ENCODE measurements at regions not wholly inside any gene's neighbourhood (a gene's known extent, or its start where the extent isn't known, plus 50 kb on each side); places are given as distances from the start of the nearest gene placed in this dataset.

DNA sequence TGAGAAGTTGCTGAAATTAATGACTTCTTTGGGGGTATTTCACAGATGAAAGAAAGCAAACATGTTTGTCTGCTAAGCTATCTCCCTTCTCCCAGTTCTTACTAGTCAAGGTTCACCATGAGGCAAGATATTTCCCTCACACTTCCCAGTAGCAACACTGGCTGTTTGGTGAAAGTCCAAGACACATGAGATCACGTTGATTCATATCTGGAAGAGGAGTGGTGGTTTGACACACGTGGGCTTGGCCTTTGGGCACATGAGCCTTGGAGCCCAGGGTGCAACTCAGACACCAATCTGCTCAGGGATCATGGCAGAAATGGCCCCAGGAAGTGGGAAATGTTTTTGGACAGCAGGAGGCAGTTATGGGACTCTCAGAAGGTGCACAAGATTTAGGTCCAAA is 66.1 kb upstream of the APCDD1 start:
- no peaks in the 10 kb centered on the region for H3K9me2 ChIP-seq (replicated peaks; ENCODE audit: insufficient read depth, low read length)
- TF ChIP-seq EZH2phosphoT487 (IDR thresholded peaks at IDR 0.05; ENCODE audit: low read length) (no peak), CTCF (IDR thresholded peaks at IDR 0.05; ENCODE audit: low read length) (no peak), EZH2 (optimal IDR thresholded peaks at IDR 0.05; ENCODE audit: low read depth, low read length) (no peak)

DNA sequence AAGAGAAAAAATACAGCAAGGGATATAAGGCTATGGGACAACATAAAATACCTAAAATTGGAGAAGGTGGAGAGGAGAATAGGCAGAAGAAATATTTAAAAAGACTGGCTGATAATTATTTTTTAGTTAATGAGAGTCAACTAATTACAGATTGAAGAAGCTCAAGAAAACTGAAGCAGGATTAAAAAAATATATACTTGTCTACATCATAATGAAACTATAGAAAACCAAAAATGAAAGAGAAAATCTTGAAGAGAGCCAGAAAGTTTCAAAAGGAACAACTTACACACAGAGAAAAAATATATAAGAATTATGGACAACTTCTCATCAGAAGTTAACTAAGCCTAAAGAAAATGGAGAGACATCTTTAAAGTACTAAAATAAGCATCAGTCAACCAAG is 62.9 kb upstream of the APCDD1 start:
- Histone ChIP-seq H3K9ac (ENCODE audit: low read length) (no peak overlapping the region), H2AFZ (ENCODE audit: low read length) (no peak overlapping the region), H3K4me1 (ENCODE audit: low read length) (0 out of 2 replicates have a peak, but pooled peaks cover 3% of the 10 kb centered on the region), H3K4me2 (ENCODE audit: low read depth, low read length) (peak overlapping the region; percentile 64), H3K9me3 (replicated peaks; ENCODE audit: insufficient read depth, low read length) (no peaks in the 10 kb centered on the region), H3K27me3 (replicated peaks; ENCODE audit: insufficient read depth, low read length) (no peaks in the 10 kb centered on the region), H3F3A (ENCODE audit: insufficient read depth, low read length) (peaks cover 15% of the 10 kb centered on the region), H3K4me3 (ENCODE audit: low read length) (no peak overlapping the region), H3K27ac (ENCODE audit: low read length) (peak overlapping the region; percentile 68), H4K20me1 (ENCODE audit: insufficient read depth, low read length) (no peaks in the 10 kb centered on the region), H3K9me2 (replicated peaks; ENCODE audit: insufficient read depth, low read length) (no peaks in the 10 kb centered on the region), H3K36me3 (replicated peaks; ENCODE audit: insufficient read depth, low read length) (no peaks in the 10 kb centered on the region), H3K79me2 (ENCODE audit: low read length) (no peaks in the 10 kb centered on the region)
- peak; percentile 53 for DNase-seq
- TF ChIP-seq EZH2 (optimal IDR thresholded peaks at IDR 0.05; ENCODE audit: low read depth, low read length) (no peak), EZH2phosphoT487 (IDR thresholded peaks at IDR 0.05; ENCODE audit: low read length) (no peak), CTCF (IDR thresholded peaks at IDR 0.05; ENCODE audit: low read length) (no peak)

More for the DNA sequence above, 66.1 kb upstream of the APCDD1 start:
- 0 out of 2 replicates have a peak, but pooled peaks cover 3% of the 10 kb centered on the region for H3K4me1 ChIP-seq (ENCODE audit: low read length)
- no peak overlapping the region for H3K4me2 ChIP-seq (ENCODE audit: low read depth, low read length)
- no peaks in the 10 kb centered on the region for H3K27me3 ChIP-seq (replicated peaks; ENCODE audit: insufficient read depth, low read length)
- no peaks in the 10 kb centered on the region for H3K79me2 ChIP-seq (ENCODE audit: low read length)
- H3K9ac ChIP-seq (ENCODE audit: low read length): no peak overlapping the region
- H2AFZ ChIP-seq (ENCODE audit: low read length): no peak overlapping the region
- H3F3A ChIP-seq (ENCODE audit: insufficient read depth, low read length): peaks cover 15% of the 10 kb centered on the region
- DNase-seq: no peak
- no peaks in the 10 kb centered on the region for H4K20me1 ChIP-seq (ENCODE audit: insufficient read depth, low read length)
- no peaks in the 10 kb centered on the region for H3K9me3 ChIP-seq (replicated peaks; ENCODE audit: insufficient read depth, low read length)
- H3K4me3 ChIP-seq (ENCODE audit: low read length): no peak overlapping the region
- H3K27ac ChIP-seq (ENCODE audit: low read length): no peak overlapping the region
- no peaks in the 10 kb centered on the region for H3K36me3 ChIP-seq (replicated peaks; ENCODE audit: insufficient read depth, low read length)

GRCh38 chr18:10397004-10397403 is 57.4 kb upstream of the APCDD1 start:
- no peak overlapping the region for H3K4me2 ChIP-seq (ENCODE audit: low read depth, low read length)
- H3K9me2 ChIP-seq (replicated peaks; ENCODE audit: insufficient read depth, low read length): no peaks in the 10 kb centered on the region
- DNase-seq: no peak
- no peak overlapping the region for H3K27ac ChIP-seq (ENCODE audit: low read length)
- H2AFZ ChIP-seq (ENCODE audit: low read length): no peak overlapping the region
- H4K20me1 ChIP-seq (ENCODE audit: insufficient read depth, low read length): no peaks in the 10 kb centered on the region
- no peaks in the 10 kb centered on the region for H3K79me2 ChIP-seq (ENCODE audit: low read length)
- no peak overlapping the region for H3K9ac ChIP-seq (ENCODE audit: low read length)
- no peaks in the 10 kb centered on the region for H3K4me1 ChIP-seq (ENCODE audit: low read length)
- H3K27me3 ChIP-seq (replicated peaks; ENCODE audit: insufficient read depth, low read length): no peaks in the 10 kb centered on the region
- H3K36me3 ChIP-seq (replicated peaks; ENCODE audit: insufficient read depth, low read length): no peaks in the 10 kb centered on the region
- H3F3A ChIP-seq (ENCODE audit: insufficient read depth, low read length): peaks cover 6% of the 10 kb centered on the region; the same call in 1 of the 2 replicates
- TF ChIP-seq CTCF (IDR thresholded peaks at IDR 0.05; ENCODE audit: low read length) (no peak), EZH2 (optimal IDR thresholded peaks at IDR 0.05; ENCODE audit: low read depth, low read length) (no peak), EZH2phosphoT487 (IDR thresholded peaks at IDR 0.05; ENCODE audit: low read length) (no peak)
- no peaks in the 10 kb centered on the region for H3K9me3 ChIP-seq (replicated peaks; ENCODE audit: insufficient read depth, low read length)
- no peak overlapping the region for H3K4me3 ChIP-seq (ENCODE audit: low read length)

Data from MM.1S (cell line).